WTC11 (cell line): ENCODE measurements at regions not wholly inside any gene's neighbourhood (a gene's known extent, or its start where the extent isn't known, plus 50 kb on each side); places are given as distances from the start of the nearest gene placed in this dataset.

ENCODE experiments used
- ATAC-seq: fragments of 200-7000 bp; cut with Tn5 transposase; 2 replicates; pipeline ENCODE4 v1.10.0; 2021; ENCODE audit warnings: mild to moderate bottlenecking, moderate library complexity
- CTCF ChIA-PET: fragments of 300-600 bp; sonication (Branson Sonifier 250); formaldehyde crosslinking; loops from one replicate; lab custom pipeline; 2021; ENCODE audit warnings: antibody characterized with exemption; lab: Charles Lee
- POLR2A ChIA-PET: fragments of 350-600 bp; sonication (Branson Sonifier 250); formaldehyde crosslinking; loops from one replicate; lab custom pipeline; 2021; ENCODE audit warnings: antibody characterized with exemption; lab: Charles Lee
- DNase-seq: peaks from one replicate; pipeline ENCODE4 v3.0.0; 2021; ENCODE audit warnings: low spot score
- H3K27ac Mint-ChIP-seq: 2 replicates; pipeline ENCODE4 v1.8.0; 2021; ENCODE audit warnings: mixed read lengths
- H3K27me3 Mint-ChIP-seq: 2 replicates; pipeline ENCODE4 v1.8.0; 2021; ENCODE audit warnings: low read depth, mild to moderate bottlenecking, moderate library complexity, mixed read lengths
- H3K36me3 Mint-ChIP-seq: 2 replicates; pipeline ENCODE4 v1.8.0; 2021; ENCODE audit warnings: mixed read lengths
- H3K4me1 Mint-ChIP-seq: 2 replicates; pipeline ENCODE4 v1.8.0; 2022; ENCODE audit warnings: mixed read lengths
- H3K4me3 Mint-ChIP-seq: 2 replicates; pipeline ENCODE4 v1.8.0; 2021; ENCODE audit warnings: mild to moderate bottlenecking, moderate library complexity, mixed read lengths
- H3K9me3 Mint-ChIP-seq: 2 replicates; pipeline ENCODE4 v1.8.0; 2021; ENCODE audit warnings: mixed read lengths
- ELF4 ChIP-seq: sonication (generic); formaldehyde crosslinking; IDR thresholded peaks from 2 replicates; pipeline ENCODE4 v1.8.1; 2022; ENCODE audit warnings: low read depth, mild to moderate bottlenecking, moderate library complexity, missing genetic modification reagents
- EMX1 ChIP-seq: fragments of 250-450 bp; sonication (Bioruptor Pico); IDR thresholded peaks from 2 replicates; pipeline ENCODE4 v1.8.0; 2021; ENCODE audit warnings: mild to moderate bottlenecking
- FOXJ3 ChIP-seq: sonication (generic); formaldehyde crosslinking; IDR thresholded peaks from 2 replicates; pipeline ENCODE4 v1.9.0; 2021; ENCODE audit warnings: missing genetic modification reagents, mild to moderate bottlenecking, borderline replicate concordance
- FOXK1 ChIP-seq: sonication (generic); formaldehyde crosslinking; IDR thresholded peaks from 2 replicates; pipeline ENCODE4 v1.8.0; 2022; ENCODE audit warnings: mild to moderate bottlenecking, moderate library complexity, missing genetic modification reagents
- FOXP1 ChIP-seq: sonication (generic); formaldehyde crosslinking; IDR thresholded peaks from 2 replicates; pipeline ENCODE4 v1.8.0; 2022; ENCODE audit warnings: missing genetic modification reagents, mild to moderate bottlenecking, moderate library complexity, borderline replicate concordance
- IRF2 ChIP-seq: sonication (generic); formaldehyde crosslinking; IDR thresholded peaks from 2 replicates; pipeline ENCODE4 v1.8.0; 2022; ENCODE audit warnings: low read depth, missing genetic modification reagents, borderline replicate concordance
- JUN ChIP-seq: sonication (generic); formaldehyde crosslinking; IDR thresholded peaks from 2 replicates; pipeline ENCODE4 v1.8.0; 2023; ENCODE audit warnings: mild to moderate bottlenecking, missing genetic modification reagents
- MAX ChIP-seq: sonication (generic); formaldehyde crosslinking; IDR thresholded peaks from 2 replicates; pipeline ENCODE4 v1.8.0; 2022; ENCODE audit warnings: mild to moderate bottlenecking, missing genetic modification reagents
- MXD4 ChIP-seq: fragments of 250-450 bp; sonication (Bioruptor Pico); IDR thresholded peaks from 2 replicates; pipeline ENCODE4 v1.8.0; 2021; ENCODE audit warnings: mild to moderate bottlenecking, moderate library complexity, borderline replicate concordance
- MYBL2 ChIP-seq: sonication (generic); formaldehyde crosslinking; IDR thresholded peaks from 2 replicates; pipeline ENCODE4 v1.8.1; 2023; ENCODE audit warnings: mild to moderate bottlenecking, moderate library complexity, missing genetic modification reagents
- NFE2L1 ChIP-seq: sonication (generic); formaldehyde crosslinking; IDR thresholded peaks from 2 replicates; pipeline ENCODE4 v1.8.1; 2023; ENCODE audit warnings: missing genetic modification reagents
- NR3C1 ChIP-seq: sonication (generic); formaldehyde crosslinking; conservative IDR thresholded peaks from 2 replicates; pipeline ENCODE4 v1.8.1; 2023; ENCODE audit warnings: low read depth, mild to moderate bottlenecking, missing genetic modification reagents
- SMAD4 ChIP-seq: sonication (generic); formaldehyde crosslinking; IDR thresholded peaks from 2 replicates; pipeline ENCODE4 v1.8.0; 2022; ENCODE audit warnings: mild to moderate bottlenecking, missing genetic modification reagents
- ZBTB21 ChIP-seq: sonication (generic); formaldehyde crosslinking; IDR thresholded peaks from 2 replicates; pipeline ENCODE4 v1.8.1; 2023; ENCODE audit warnings: mild to moderate bottlenecking, missing genetic modification reagents, borderline replicate concordance
- ZNF396 ChIP-seq: fragments of 250-450 bp; sonication (Bioruptor Pico); IDR thresholded peaks from 2 replicates; pipeline ENCODE4 v1.8.0; 2021; ENCODE audit warnings: mild to moderate bottlenecking, moderate library complexity, borderline replicate concordance
- ZNF416 ChIP-seq: fragments of 250-450 bp; sonication (Bioruptor Pico); IDR thresholded peaks from 2 replicates; pipeline ENCODE4 v1.9.0; 2021; ENCODE audit warnings: mild to moderate bottlenecking, inconsistent platforms
- ZNF423 ChIP-seq: fragments of 250-450 bp; sonication (Bioruptor Pico); IDR thresholded peaks from 2 replicates; pipeline ENCODE4 v2.1.2; 2022; ENCODE audit warnings: mild to moderate bottlenecking, moderate library complexity
- ZNF512 ChIP-seq: sonication (generic); formaldehyde crosslinking; IDR thresholded peaks from 2 replicates; pipeline ENCODE4 v1.8.1; 2022; ENCODE audit warnings: missing genetic modification reagents, borderline replicate concordance
- TF ChIP-seq, protein P1 (sequence below): sonication (generic); formaldehyde crosslinking; IDR thresholded peaks from 2 replicates; pipeline ENCODE4 v1.8.1; 2022; ENCODE audit warnings: low read depth, mild to moderate bottlenecking, moderate library complexity, missing genetic modification reagents, borderline replicate concordance
- TF ChIP-seq, protein P2 (sequence below): sonication (generic); formaldehyde crosslinking; IDR thresholded peaks from 2 replicates; pipeline ENCODE4 v1.8.1; 2023; ENCODE audit warnings: mild to moderate bottlenecking, missing genetic modification reagents, borderline replicate concordance
- TF ChIP-seq, protein P3 (sequence below): fragments of 250-450 bp; sonication (Bioruptor Pico); IDR thresholded peaks from 2 replicates; pipeline ENCODE4 v1.9.0; 2021; ENCODE audit warnings: moderate library complexity, mild to moderate bottlenecking, inconsistent platforms, borderline replicate concordance
- TF ChIP-seq, protein P4 (sequence below): sonication (generic); formaldehyde crosslinking; conservative IDR thresholded peaks from 2 replicates; pipeline ENCODE4 v1.8.1; 2022; ENCODE audit warnings: mild to moderate bottlenecking, missing genetic modification reagents
- TF ChIP-seq, protein P5 (sequence below): fragments of 250-450 bp; sonication (Bioruptor Pico); IDR thresholded peaks from 2 replicates; pipeline ENCODE4 v2.1.2; 2022; ENCODE audit warnings: mild to moderate bottlenecking, moderate library complexity

DNA sequence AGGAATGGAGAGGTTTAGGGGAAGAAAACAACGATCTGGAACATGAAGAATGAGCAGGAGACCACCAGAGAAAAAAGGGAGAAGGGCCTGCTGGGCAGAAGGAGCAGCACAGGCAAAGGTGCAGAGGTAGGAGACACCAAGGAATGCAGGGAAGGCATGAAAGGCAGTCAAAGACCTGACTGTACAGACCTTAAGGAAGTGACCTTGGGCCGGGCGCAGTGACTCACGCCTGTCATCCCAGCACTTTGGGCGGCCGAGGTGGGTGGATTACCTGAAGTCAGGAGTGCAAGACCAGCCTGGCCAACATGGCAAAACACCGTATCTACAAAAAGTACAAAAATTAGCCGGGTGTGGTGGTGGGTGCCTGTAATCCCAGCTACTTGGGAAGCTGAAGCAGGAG is 157.7 kb upstream of the ATP10A start:
- Mint-ChIP-seq H3K27me3 (no peaks in the 10 kb centered on the region), H3K27ac (no peak overlapping the region), H3K9me3 (peaks cover 6% of the 10 kb centered on the region; the same call in 1 of the 2 replicates), H3K4me3 (no peak overlapping the region), H3K4me1 (no peaks in the 10 kb centered on the region)
- no peak for ATAC-seq
- TF ChIP-seq FOXJ3 (no peak), JUN (no peak), ELF4 (CRISPR knock-in tag) (no peak)
- TF ChIP-seq, protein P1, sequence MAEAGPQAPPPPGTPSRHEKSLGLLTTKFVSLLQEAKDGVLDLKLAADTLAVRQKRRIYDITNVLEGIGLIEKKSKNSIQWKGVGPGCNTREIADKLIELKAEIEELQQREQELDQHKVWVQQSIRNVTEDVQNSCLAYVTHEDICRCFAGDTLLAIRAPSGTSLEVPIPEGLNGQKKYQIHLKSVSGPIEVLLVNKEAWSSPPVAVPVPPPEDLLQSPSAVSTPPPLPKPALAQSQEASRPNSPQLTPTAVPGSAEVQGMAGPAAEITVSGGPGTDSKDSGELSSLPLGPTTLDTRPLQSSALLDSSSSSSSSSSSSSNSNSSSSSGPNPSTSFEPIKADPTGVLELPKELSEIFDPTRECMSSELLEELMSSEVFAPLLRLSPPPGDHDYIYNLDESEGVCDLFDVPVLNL, result no peak
- TF ChIP-seq, all 79 proteins: peak for 0
- DNase-seq, result no peak
- H3K36me3 Mint-ChIP-seq, result no peaks in the 10 kb centered on the region
- ChIA-PET POLR2A (interaction anchor here (0.5 kb wide), 1 partner anchor 234 kb away, joined by 4 read pairs; no protein-coding TSS in a partner anchor), CTCF (no interaction called here)

- Mint-ChIP-seq H3K9me3 (peaks cover 6% of the 10 kb centered on the region; the same call in 1 of the 2 replicates), H3K27ac (no peak overlapping the region), H3K27me3 (no peaks in the 10 kb centered on the region), H3K4me1 (peaks cover 7% of the 10 kb centered on the region), H3K36me3 (no peaks in the 10 kb centered on the region), H3K4me3 (no peak overlapping the region)
- POLR2A ChIA-PET, result no interaction called here
- DNase-seq (no peak), ATAC-seq (no peak)
- CTCF ChIA-PET, result no interaction called here
- no peak for TF ChIP-seq FOXK1 (CRISPR knock-in tag)
- TF ChIP-seq, protein P2, sequence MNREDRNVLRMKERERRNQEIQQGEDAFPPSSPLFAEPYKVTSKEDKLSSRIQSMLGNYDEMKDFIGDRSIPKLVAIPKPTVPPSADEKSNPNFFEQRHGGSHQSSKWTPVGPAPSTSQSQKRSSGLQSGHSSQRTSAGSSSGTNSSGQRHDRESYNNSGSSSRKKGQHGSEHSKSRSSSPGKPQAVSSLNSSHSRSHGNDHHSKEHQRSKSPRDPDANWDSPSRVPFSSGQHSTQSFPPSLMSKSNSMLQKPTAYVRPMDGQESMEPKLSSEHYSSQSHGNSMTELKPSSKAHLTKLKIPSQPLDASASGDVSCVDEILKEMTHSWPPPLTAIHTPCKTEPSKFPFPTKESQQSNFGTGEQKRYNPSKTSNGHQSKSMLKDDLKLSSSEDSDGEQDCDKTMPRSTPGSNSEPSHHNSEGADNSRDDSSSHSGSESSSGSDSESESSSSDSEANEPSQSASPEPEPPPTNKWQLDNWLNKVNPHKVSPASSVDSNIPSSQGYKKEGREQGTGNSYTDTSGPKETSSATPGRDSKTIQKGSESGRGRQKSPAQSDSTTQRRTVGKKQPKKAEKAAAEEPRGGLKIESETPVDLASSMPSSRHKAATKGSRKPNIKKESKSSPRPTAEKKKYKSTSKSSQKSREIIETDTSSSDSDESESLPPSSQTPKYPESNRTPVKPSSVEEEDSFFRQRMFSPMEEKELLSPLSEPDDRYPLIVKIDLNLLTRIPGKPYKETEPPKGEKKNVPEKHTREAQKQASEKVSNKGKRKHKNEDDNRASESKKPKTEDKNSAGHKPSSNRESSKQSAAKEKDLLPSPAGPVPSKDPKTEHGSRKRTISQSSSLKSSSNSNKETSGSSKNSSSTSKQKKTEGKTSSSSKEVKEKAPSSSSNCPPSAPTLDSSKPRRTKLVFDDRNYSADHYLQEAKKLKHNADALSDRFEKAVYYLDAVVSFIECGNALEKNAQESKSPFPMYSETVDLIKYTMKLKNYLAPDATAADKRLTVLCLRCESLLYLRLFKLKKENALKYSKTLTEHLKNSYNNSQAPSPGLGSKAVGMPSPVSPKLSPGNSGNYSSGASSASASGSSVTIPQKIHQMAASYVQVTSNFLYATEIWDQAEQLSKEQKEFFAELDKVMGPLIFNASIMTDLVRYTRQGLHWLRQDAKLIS (CRISPR knock-in tag), result no peak
- TF ChIP-seq ZNF416 (CRISPR knock-in tag), result no peak
- TF ChIP-seq ZBTB21 (CRISPR knock-in tag), result no peak
These were observed 154.5 kb upstream of the ATP10A start for GRCh38 chr15:26017665-26018064.

- no peaks in the 10 kb centered on the region for H3K27me3 Mint-ChIP-seq
- no peaks in the 10 kb centered on the region for H3K36me3 Mint-ChIP-seq
- no peak overlapping the region for H3K4me3 Mint-ChIP-seq
- no peak for DNase-seq
- ATAC-seq, result no peak
- H3K9me3 Mint-ChIP-seq, result peaks cover 6% of the 10 kb centered on the region; the same call in 1 of the 2 replicates
- ChIA-PET CTCF (interaction anchor here (0.6 to 1.1 kb wide), 3 partner anchors 33 to 306 kb away, joined by 3 to 4 read pairs (median 3); no protein-coding TSS in a partner anchor), POLR2A (no interaction called here)
- H3K27ac Mint-ChIP-seq, result no peak overlapping the region
- peaks cover 7% of the 10 kb centered on the region for H3K4me1 Mint-ChIP-seq
- TF ChIP-seq ELF4 (CRISPR knock-in tag) (no peak), NR3C1 (CRISPR knock-in tag) (no peak), MAX (CRISPR knock-in tag) (no peak), ZNF423 (no peak), EMX1 (CRISPR knock-in tag) (no peak), IRF2 (no peak), NFE2L1 (CRISPR knock-in tag) (no peak), SMAD4 (CRISPR knock-in tag) (no peak), MXD4 (CRISPR knock-in tag) (no peak), ZNF396 (CRISPR knock-in tag) (no peak), ZBTB21 (CRISPR knock-in tag) (no peak), MYBL2 (CRISPR knock-in tag) (no peak), FOXP1 (CRISPR knock-in tag) (no peak), ZNF512 (no peak)
- TF ChIP-seq, protein P3, sequence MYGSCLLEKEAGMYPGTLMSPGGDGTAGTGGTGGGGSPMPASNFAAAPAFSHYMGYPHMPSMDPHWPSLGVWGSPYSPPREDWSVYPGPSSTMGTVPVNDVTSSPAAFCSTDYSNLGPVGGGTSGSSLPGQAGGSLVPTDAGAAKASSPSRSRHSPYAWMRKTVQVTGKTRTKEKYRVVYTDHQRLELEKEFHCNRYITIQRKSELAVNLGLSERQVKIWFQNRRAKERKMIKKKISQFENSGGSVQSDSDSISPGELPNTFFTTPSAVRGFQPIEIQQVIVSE (CRISPR knock-in tag), result no peak
- TF ChIP-seq, protein P4, sequence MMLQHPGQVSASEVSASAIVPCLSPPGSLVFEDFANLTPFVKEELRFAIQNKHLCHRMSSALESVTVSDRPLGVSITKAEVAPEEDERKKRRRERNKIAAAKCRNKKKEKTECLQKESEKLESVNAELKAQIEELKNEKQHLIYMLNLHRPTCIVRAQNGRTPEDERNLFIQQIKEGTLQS (CRISPR knock-in tag), result no peak
- TF ChIP-seq, protein P5, sequence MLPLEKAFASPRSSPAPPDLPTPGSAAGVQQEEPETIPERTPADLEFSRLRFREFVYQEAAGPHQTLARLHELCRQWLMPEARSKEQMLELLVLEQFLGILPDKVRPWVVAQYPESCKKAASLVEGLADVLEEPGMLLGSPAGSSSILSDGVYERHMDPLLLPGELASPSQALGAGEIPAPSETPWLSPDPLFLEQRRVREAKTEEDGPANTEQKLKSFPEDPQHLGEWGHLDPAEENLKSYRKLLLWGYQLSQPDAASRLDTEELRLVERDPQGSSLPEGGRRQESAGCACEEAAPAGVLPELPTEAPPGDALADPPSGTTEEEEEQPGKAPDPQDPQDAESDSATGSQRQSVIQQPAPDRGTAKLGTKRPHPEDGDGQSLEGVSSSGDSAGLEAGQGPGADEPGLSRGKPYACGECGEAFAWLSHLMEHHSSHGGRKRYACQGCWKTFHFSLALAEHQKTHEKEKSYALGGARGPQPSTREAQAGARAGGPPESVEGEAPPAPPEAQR (CRISPR knock-in tag), result no peak
These were observed 152.5 kb upstream of the ATP10A start for GRCh38 chr15:26015516-26016075.
